ENCODE measurements at regions not wholly inside any gene's neighbourhood (a gene's known extent, or its start where the extent isn't known, plus 50 kb on each side); places are given as distances from the start of the nearest gene placed in this dataset.

GRCh38 chr16:35258381-35258780 is 1799.0 kb downstream of the TP53TG3F start:
- intact Hi-C loops (cut with DNase I) = no loop called here
- WGBS, 2 donors = 64 to 67% methylated on average over 9 of the region's 9 CpGs
- H3K27ac ChIP-seq (ENCODE audit: low read depth in 1 of 2, low read length in 2 of 2) = no peak overlapping the region
- no peaks in the 10 kb centered on the region for H3K9me3 ChIP-seq (ENCODE audit: control insufficient read depth, low read length)
- no peaks in the 10 kb centered on the region for H3K27me3 ChIP-seq (ENCODE audit: control insufficient read depth in 1 of 2, insufficient read depth in 2 of 2, low read length in 1 of 2)
- no peak overlapping the region for H3K4me3 ChIP-seq (ENCODE audit: low read length in 2 of 2)
- no peaks in the 10 kb centered on the region for H3K36me3 ChIP-seq (ENCODE audit: control insufficient read depth in 1 of 2, insufficient read depth in 2 of 2, low read length in 1 of 2)
- DNase-seq (no peak), ATAC-seq (ENCODE audit: low FRiP score) (no peak)
- H3K4me1 ChIP-seq (ENCODE audit: control insufficient read depth in 1 of 2, insufficient read depth in 2 of 2, low read length in 2 of 2) = no peaks in the 10 kb centered on the region

- Histone ChIP-seq H3K4me1 (ENCODE audit: control insufficient read depth in 1 of 2, insufficient read depth in 2 of 2, low read length in 2 of 2) (no peaks in the 10 kb centered on the region), H3K9me3 (ENCODE audit: control insufficient read depth, low read length) (peaks cover 2% of the 10 kb centered on the region), H3K4me3 (ENCODE audit: low read length in 2 of 2) (no peak overlapping the region), H3K27me3 (ENCODE audit: control insufficient read depth in 1 of 2, insufficient read depth in 2 of 2, low read length in 1 of 2) (peaks cover 0 to 3% of the 10 kb centered on the region in 2 donors), H3K36me3 (ENCODE audit: control insufficient read depth in 1 of 2, insufficient read depth in 2 of 2, low read length in 1 of 2) (no peaks in the 10 kb centered on the region), H3K27ac (ENCODE audit: low read depth in 1 of 2, low read length in 2 of 2) (no peak overlapping the region)
- 48 to 59% methylated on average over 3 of the region's 3 CpGs for WGBS, 2 donors
- no peak for ATAC-seq (ENCODE audit: low FRiP score)
- DNase-seq = no peak
- intact Hi-C loops (cut with DNase I) = no loop called here
Measured at GRCh38 chr16:35295856-35296255, 1836.4 kb downstream of the TP53TG3F start.

- intact Hi-C loops (cut with DNase I) = no loop called here
- 55 to 56% methylated on average over 2 of the region's 2 CpGs for WGBS, 2 donors
- Histone ChIP-seq H3K36me3 (ENCODE audit: control insufficient read depth in 1 of 2, insufficient read depth in 2 of 2, low read length in 1 of 2) (no peaks in the 10 kb centered on the region), H3K4me3 (ENCODE audit: low read length in 2 of 2) (no peak overlapping the region), H3K4me1 (ENCODE audit: control insufficient read depth in 1 of 2, insufficient read depth in 2 of 2, low read length in 2 of 2) (no peaks in the 10 kb centered on the region), H3K9me3 (ENCODE audit: control insufficient read depth, low read length) (peaks cover 2% of the 10 kb centered on the region), H3K27ac (ENCODE audit: low read depth in 1 of 2, low read length in 2 of 2) (no peak overlapping the region), H3K27me3 (ENCODE audit: control insufficient read depth in 1 of 2, insufficient read depth in 2 of 2, low read length in 1 of 2) (peaks cover 0 to 3% of the 10 kb centered on the region in 2 donors)
- no peak for DNase-seq
- ATAC-seq (ENCODE audit: low FRiP score) = no peak
Measured at GRCh38 chr16:35296962-35297653, 1837.7 kb downstream of the TP53TG3F start.

GRCh38 chr16:35298460-35299243 is 1839.2 kb downstream of the TP53TG3F start:
- Histone ChIP-seq H3K9me3 (ENCODE audit: control insufficient read depth, low read length) (peaks cover 2% of the 10 kb centered on the region), H3K27ac (ENCODE audit: low read depth in 1 of 2, low read length in 2 of 2) (no peak overlapping the region), H3K4me1 (ENCODE audit: control insufficient read depth in 1 of 2, insufficient read depth in 2 of 2, low read length in 2 of 2) (no peaks in the 10 kb centered on the region), H3K4me3 (ENCODE audit: low read length in 2 of 2) (no peak overlapping the region), H3K36me3 (ENCODE audit: control insufficient read depth in 1 of 2, insufficient read depth in 2 of 2, low read length in 1 of 2) (no peaks in the 10 kb centered on the region), H3K27me3 (ENCODE audit: control insufficient read depth in 1 of 2, insufficient read depth in 2 of 2, low read length in 1 of 2) (peaks cover 0 to 3% of the 10 kb centered on the region in 2 donors)
- 48 to 62% methylated on average over 2 of the region's 2 CpGs for WGBS, 2 donors
- intact Hi-C loops (cut with DNase I) = no loop called here
- ATAC-seq (ENCODE audit: low FRiP score) (no peak), DNase-seq (no peak)

- H3K27me3 ChIP-seq (ENCODE audit: control insufficient read depth in 1 of 2, insufficient read depth in 2 of 2, low read length in 1 of 2) = no peaks in the 10 kb centered on the region
- no peaks in the 10 kb centered on the region for H3K9me3 ChIP-seq (ENCODE audit: control insufficient read depth, low read length)
- H3K27ac ChIP-seq (ENCODE audit: low read depth in 1 of 2, low read length in 2 of 2) = no peak overlapping the region
- H3K4me3 ChIP-seq (ENCODE audit: low read length in 2 of 2) = no peak overlapping the region
- 31 to 43% methylated on average over 1 of the region's 1 CpG for WGBS, 2 donors
- H3K36me3 ChIP-seq (ENCODE audit: control insufficient read depth in 1 of 2, insufficient read depth in 2 of 2, low read length in 1 of 2) = no peaks in the 10 kb centered on the region
- ATAC-seq (ENCODE audit: low FRiP score) (no peak), DNase-seq (no peak)
- H3K4me1 ChIP-seq (ENCODE audit: control insufficient read depth in 1 of 2, insufficient read depth in 2 of 2, low read length in 2 of 2) = no peaks in the 10 kb centered on the region
- intact Hi-C loops (cut with DNase I) = no loop called here
Measured at GRCh38 chr16:35302859-35303258, 1843.4 kb downstream of the TP53TG3F start.

GRCh38 chr16:35305476-35305875 is 1846.1 kb downstream of the TP53TG3F start:
- H3K36me3 ChIP-seq (ENCODE audit: control insufficient read depth in 1 of 2, insufficient read depth in 2 of 2, low read length in 1 of 2) = no peaks in the 10 kb centered on the region
- WGBS, 2 donors = 53 to 54% methylated on average over 1 of the region's 1 CpG
- H3K27me3 ChIP-seq (ENCODE audit: control insufficient read depth in 1 of 2, insufficient read depth in 2 of 2, low read length in 1 of 2) = no peaks in the 10 kb centered on the region
- no peaks in the 10 kb centered on the region for H3K4me1 ChIP-seq (ENCODE audit: control insufficient read depth in 1 of 2, insufficient read depth in 2 of 2, low read length in 2 of 2)
- DNase-seq (no peak), ATAC-seq (ENCODE audit: low FRiP score) (no peak)
- no peak overlapping the region for H3K27ac ChIP-seq (ENCODE audit: low read depth in 1 of 2, low read length in 2 of 2)
- intact Hi-C loops (cut with DNase I) = no loop called here
- H3K4me3 ChIP-seq (ENCODE audit: low read length in 2 of 2) = no peak overlapping the region
- no peaks in the 10 kb centered on the region for H3K9me3 ChIP-seq (ENCODE audit: control insufficient read depth, low read length)

- 6 to 8% methylated on average over 1 of the region's 1 CpG for WGBS, 2 donors
- ATAC-seq (ENCODE audit: low FRiP score) = no peak
- Histone ChIP-seq H3K36me3 (ENCODE audit: control insufficient read depth in 1 of 2, insufficient read depth in 2 of 2, low read length in 1 of 2) (no peaks in the 10 kb centered on the region), H3K4me1 (ENCODE audit: control insufficient read depth in 1 of 2, insufficient read depth in 2 of 2, low read length in 2 of 2) (no peaks in the 10 kb centered on the region), H3K9me3 (ENCODE audit: control insufficient read depth, low read length) (no peaks in the 10 kb centered on the region), H3K27ac (ENCODE audit: low read depth in 1 of 2, low read length in 2 of 2) (no peak overlapping the region), H3K27me3 (ENCODE audit: control insufficient read depth in 1 of 2, insufficient read depth in 2 of 2, low read length in 1 of 2) (no peaks in the 10 kb centered on the region), H3K4me3 (ENCODE audit: low read length in 2 of 2) (no peak overlapping the region)
- DNase-seq = no peak
- intact Hi-C loops (cut with DNase I) = no loop called here
Measured at GRCh38 chr16:35306915-35307314, 1847.5 kb downstream of the TP53TG3F start.

- intact Hi-C loops (cut with DNase I) = no loop called here
- H3K36me3 ChIP-seq (ENCODE audit: control insufficient read depth in 1 of 2, insufficient read depth in 2 of 2, low read length in 1 of 2) = no peaks in the 10 kb centered on the region
- no peak overlapping the region for H3K27ac ChIP-seq (ENCODE audit: low read depth in 1 of 2, low read length in 2 of 2)
- no peak for ATAC-seq (ENCODE audit: low FRiP score)
- no peak overlapping the region for H3K4me3 ChIP-seq (ENCODE audit: low read length in 2 of 2)
- H3K4me1 ChIP-seq (ENCODE audit: control insufficient read depth in 1 of 2, insufficient read depth in 2 of 2, low read length in 2 of 2) = no peaks in the 10 kb centered on the region
- no peaks in the 10 kb centered on the region for H3K27me3 ChIP-seq (ENCODE audit: control insufficient read depth in 1 of 2, insufficient read depth in 2 of 2, low read length in 1 of 2)
- 67 to 68% methylated on average over 5 of the region's 5 CpGs for WGBS, 2 donors
- H3K9me3 ChIP-seq (ENCODE audit: control insufficient read depth, low read length) = no peaks in the 10 kb centered on the region
- no peak for DNase-seq
Measured at GRCh38 chr16:35308674-35309073, 1849.3 kb downstream of the TP53TG3F start.

GRCh38 chr16:35310999-35311398 is 1851.6 kb downstream of the TP53TG3F start:
- WGBS, 2 donors = 70 to 71% methylated on average over 3 of the region's 3 CpGs
- DNase-seq (no peak), ATAC-seq (ENCODE audit: low FRiP score) (no peak)
- no peaks in the 10 kb centered on the region for H3K9me3 ChIP-seq (ENCODE audit: control insufficient read depth, low read length)
- H3K27me3 ChIP-seq (ENCODE audit: control insufficient read depth in 1 of 2, insufficient read depth in 2 of 2, low read length in 1 of 2) = no peaks in the 10 kb centered on the region
- H3K4me3 ChIP-seq (ENCODE audit: low read length in 2 of 2) = no peak overlapping the region
- no peaks in the 10 kb centered on the region for H3K4me1 ChIP-seq (ENCODE audit: control insufficient read depth in 1 of 2, insufficient read depth in 2 of 2, low read length in 2 of 2)
- no peak overlapping the region for H3K27ac ChIP-seq (ENCODE audit: low read depth in 1 of 2, low read length in 2 of 2)
- intact Hi-C loops (cut with DNase I) = no loop called here
- no peaks in the 10 kb centered on the region for H3K36me3 ChIP-seq (ENCODE audit: control insufficient read depth in 1 of 2, insufficient read depth in 2 of 2, low read length in 1 of 2)

Measured in aorta (tissue), 5 donors.